ENCODE measurements at regions not wholly inside any gene's neighbourhood (a gene's known extent, or its start where the extent isn't known, plus 50 kb on each side); places are given as distances from the start of the nearest gene placed in this dataset.

DNA sequence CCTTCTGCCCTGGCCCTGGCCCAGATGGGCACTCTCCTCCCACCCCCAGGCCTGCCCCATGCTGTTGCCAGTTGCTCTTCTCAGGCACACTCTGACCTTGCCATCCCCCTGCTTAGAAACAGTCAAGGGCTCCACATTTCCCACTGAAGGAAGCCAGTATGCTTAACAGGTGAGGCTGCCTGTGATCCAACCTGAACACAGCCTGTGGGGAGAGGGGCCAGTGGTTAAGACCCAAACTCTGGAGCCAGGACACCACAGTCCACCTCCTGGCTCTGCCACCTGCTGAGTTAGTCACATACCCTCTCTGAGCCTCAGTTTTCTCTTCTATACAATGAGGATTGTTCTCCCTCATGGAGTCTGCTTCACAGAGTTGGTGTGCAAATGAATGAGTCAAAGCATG, 526.9 kb downstream of the MATN1 start:
- ATAC-seq (no peak), DNase-seq (ENCODE audit: low read depth in 1 of 2, low spot score in 1 of 2) (no peak)

DNA sequence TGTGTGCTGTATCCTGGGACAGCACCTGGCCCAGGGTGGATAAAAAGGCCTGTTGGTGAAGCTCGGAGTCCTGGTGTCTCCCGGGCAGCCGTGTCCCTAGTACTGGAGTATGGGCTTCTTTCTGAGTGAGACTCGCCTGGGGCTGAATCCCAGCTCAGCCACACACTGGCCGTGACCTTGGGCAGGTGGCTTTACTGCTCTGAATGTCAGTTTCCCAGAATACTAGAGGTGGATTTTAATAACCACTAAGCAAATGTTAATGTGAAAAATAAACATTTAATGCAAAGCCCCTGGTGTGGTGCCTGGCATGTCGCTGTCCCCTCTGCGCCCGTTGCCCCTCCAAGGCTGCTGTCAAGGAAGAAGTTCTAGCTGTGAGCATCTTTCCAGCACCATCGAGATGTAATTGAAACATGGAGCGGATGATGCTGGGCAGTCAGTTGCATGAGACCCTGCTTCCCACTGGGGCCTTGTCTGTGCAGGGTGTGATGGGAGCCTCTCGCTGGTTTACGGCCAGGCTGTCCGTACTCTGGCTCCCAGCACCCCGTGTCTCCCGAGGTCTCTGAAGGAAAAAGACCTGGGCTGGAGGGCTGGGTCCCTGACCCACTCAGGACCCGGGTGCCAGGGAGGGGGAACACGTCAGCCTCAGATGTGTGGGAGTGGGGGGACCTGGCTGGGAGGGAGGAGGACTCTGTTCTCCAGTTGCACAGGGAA, 527.8 kb downstream of the MATN1 start:
- ATAC-seq: no peak
- Histone ChIP-seq H3K27ac (no peak overlapping the region), H3K4me2 (no peak overlapping the region), H3K9me3 (no peaks in the 10 kb centered on the region), H3K4me3 (no peak overlapping the region), H3K4me1 (no peaks in the 10 kb centered on the region)
- FAIRE-seq: no peak
- 36% methylated on average over 17 of the region's 17 CpGs for WGBS (ENCODE audit: missing lambda C conversion rate)
- CTCF ChIA-PET: no interaction called here
- DNase-seq (ENCODE audit: low read depth in 1 of 2, low spot score in 1 of 2): no peak
- no peak for TF ChIP-seq RAD21 (conservative IDR thresholded peaks at IDR 0.05 in 1 of 2, IDR thresholded peaks at IDR 0.05 in 1 of 2)
- TF ChIP-seq, protein P1, sequence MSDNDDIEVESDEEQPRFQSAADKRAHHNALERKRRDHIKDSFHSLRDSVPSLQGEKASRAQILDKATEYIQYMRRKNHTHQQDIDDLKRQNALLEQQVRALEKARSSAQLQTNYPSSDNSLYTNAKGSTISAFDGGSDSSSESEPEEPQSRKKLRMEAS (IDR thresholded peaks at IDR 0.05): no peak
- TF ChIP-seq KDM5A (IDR thresholded peaks at IDR 0.05): no peak
- no peak for TF ChIP-seq HEYL (CRISPR knock-in tag; IDR thresholded peaks at IDR 0.05)
- TF ChIP-seq, protein P2, sequence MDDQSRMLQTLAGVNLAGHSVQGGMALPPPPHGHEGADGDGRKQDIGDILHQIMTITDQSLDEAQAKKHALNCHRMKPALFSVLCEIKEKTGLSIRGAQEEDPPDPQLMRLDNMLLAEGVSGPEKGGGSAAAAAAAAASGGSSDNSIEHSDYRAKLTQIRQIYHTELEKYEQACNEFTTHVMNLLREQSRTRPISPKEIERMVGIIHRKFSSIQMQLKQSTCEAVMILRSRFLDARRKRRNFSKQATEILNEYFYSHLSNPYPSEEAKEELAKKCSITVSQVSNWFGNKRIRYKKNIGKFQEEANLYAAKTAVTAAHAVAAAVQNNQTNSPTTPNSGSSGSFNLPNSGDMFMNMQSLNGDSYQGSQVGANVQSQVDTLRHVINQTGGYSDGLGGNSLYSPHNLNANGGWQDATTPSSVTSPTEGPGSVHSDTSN (IDR thresholded peaks at IDR 0.05): no peak
- no peak for TF ChIP-seq ZC3H11A (IDR thresholded peaks at IDR 0.05)
- TF ChIP-seq JUN (IDR thresholded peaks at IDR 0.05): no peak
- POLR2A ChIA-PET: no interaction called here

More for the DNA sequence above, 526.9 kb downstream of the MATN1 start:
- ChIA-PET CTCF (no interaction called here), POLR2A (no interaction called here)
- Histone ChIP-seq H3K27ac (no peak overlapping the region), H3K4me3 (no peak overlapping the region), H3K4me1 (no peaks in the 10 kb centered on the region), H3K9me3 (no peaks in the 10 kb centered on the region), H3K4me2 (no peak overlapping the region)
- FAIRE-seq: no peak
- TF ChIP-seq MYC (IDR thresholded peaks at IDR 0.05; ENCODE audit: borderline replicate concordance, low read length) (no peak), CHD4 (IDR thresholded peaks at IDR 0.05; ENCODE audit: borderline replicate concordance) (no peak), HDAC2 (IDR thresholded peaks at IDR 0.05) (no peak), JUNB (IDR thresholded peaks at IDR 0.05) (no peak), CBX2 (IDR thresholded peaks at IDR 0.05; ENCODE audit: borderline replicate concordance, low read depth) (no peak), HOXB5 (CRISPR knock-in tag; IDR thresholded peaks at IDR 0.05) (no peak), MAZ (IDR thresholded peaks at IDR 0.05; ENCODE audit: borderline replicate concordance, low read depth, low read length) (no peak), NR3C1 (IDR thresholded peaks at IDR 0.05) (no peak), ESRRA (IDR thresholded peaks at IDR 0.05; ENCODE audit: borderline replicate concordance, low read length) (no peak), KDM5A (IDR thresholded peaks at IDR 0.05) (no peak), ZNF302 (CRISPR knock-in tag; IDR thresholded peaks at IDR 0.05) (no peak), EHF (CRISPR knock-in tag; IDR thresholded peaks at IDR 0.05) (no peak), MAFK (IDR thresholded peaks at IDR 0.05; ENCODE audit: partially characterized antibody) (no peak), TFCP2L1 (CRISPR knock-in tag; IDR thresholded peaks at IDR 0.05) (no peak), EHMT2 (IDR thresholded peaks at IDR 0.05; ENCODE audit: low read depth) (no peak), HOXA7 (CRISPR knock-in tag; IDR thresholded peaks at IDR 0.05) (no peak)
- TF ChIP-seq, protein P3, sequence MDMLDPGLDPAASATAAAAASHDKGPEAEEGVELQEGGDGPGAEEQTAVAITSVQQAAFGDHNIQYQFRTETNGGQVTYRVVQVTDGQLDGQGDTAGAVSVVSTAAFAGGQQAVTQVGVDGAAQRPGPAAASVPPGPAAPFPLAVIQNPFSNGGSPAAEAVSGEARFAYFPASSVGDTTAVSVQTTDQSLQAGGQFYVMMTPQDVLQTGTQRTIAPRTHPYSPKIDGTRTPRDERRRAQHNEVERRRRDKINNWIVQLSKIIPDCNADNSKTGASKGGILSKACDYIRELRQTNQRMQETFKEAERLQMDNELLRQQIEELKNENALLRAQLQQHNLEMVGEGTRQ (IDR thresholded peaks at IDR 0.05): no peak
- TF ChIP-seq, protein P4, sequence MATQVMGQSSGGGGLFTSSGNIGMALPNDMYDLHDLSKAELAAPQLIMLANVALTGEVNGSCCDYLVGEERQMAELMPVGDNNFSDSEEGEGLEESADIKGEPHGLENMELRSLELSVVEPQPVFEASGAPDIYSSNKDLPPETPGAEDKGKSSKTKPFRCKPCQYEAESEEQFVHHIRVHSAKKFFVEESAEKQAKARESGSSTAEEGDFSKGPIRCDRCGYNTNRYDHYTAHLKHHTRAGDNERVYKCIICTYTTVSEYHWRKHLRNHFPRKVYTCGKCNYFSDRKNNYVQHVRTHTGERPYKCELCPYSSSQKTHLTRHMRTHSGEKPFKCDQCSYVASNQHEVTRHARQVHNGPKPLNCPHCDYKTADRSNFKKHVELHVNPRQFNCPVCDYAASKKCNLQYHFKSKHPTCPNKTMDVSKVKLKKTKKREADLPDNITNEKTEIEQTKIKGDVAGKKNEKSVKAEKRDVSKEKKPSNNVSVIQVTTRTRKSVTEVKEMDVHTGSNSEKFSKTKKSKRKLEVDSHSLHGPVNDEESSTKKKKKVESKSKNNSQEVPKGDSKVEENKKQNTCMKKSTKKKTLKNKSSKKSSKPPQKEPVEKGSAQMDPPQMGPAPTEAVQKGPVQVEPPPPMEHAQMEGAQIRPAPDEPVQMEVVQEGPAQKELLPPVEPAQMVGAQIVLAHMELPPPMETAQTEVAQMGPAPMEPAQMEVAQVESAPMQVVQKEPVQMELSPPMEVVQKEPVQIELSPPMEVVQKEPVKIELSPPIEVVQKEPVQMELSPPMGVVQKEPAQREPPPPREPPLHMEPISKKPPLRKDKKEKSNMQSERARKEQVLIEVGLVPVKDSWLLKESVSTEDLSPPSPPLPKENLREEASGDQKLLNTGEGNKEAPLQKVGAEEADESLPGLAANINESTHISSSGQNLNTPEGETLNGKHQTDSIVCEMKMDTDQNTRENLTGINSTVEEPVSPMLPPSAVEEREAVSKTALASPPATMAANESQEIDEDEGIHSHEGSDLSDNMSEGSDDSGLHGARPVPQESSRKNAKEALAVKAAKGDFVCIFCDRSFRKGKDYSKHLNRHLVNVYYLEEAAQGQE (IDR thresholded peaks at IDR 0.05): no peak
